Fibroblast of skin of left quadriceps (primary cell): ENCODE measurements at regions not wholly inside any gene's neighbourhood (a gene's known extent, or its start where the extent isn't known, plus 50 kb on each side); places are given as distances from the start of the nearest gene placed in this dataset.
A peak's percentile ranks its signal among the peaks of the same experiment; 100 is the strongest.
"Not testable (repeated sequence)": the region's sequence is repeated elsewhere in the genome, so short reads cannot be mapped to it uniquely, and the experiment has no call there.

ENCODE experiments used
- DNase-seq, 2 experiments: peaks; one replicate each; pipeline ENCODE4 v3.0.0-alpha.2; 2013; ENCODE audit warnings: low read depth in 2 of 2

DNA sequence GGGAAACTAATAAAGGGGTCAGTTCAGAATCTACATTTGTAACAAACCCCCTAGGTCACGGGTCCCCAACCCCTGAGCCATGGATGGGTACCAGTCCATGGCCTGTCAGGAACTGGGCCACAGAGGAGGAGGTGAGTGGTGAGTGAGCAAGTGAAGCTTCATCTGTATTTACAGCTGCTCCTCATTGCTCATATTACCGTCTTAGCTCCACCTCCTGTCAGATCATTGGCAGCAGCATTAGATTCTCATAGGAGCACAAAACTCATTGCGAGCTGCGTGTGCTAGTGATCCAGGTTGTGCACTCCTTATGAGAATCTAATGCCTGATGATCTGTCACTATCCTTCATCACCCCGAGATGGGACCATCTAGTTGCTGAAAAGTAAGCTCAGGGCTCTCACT is 88.4 kb upstream of the MPP7 start:
- no peak for DNase-seq

DNA sequence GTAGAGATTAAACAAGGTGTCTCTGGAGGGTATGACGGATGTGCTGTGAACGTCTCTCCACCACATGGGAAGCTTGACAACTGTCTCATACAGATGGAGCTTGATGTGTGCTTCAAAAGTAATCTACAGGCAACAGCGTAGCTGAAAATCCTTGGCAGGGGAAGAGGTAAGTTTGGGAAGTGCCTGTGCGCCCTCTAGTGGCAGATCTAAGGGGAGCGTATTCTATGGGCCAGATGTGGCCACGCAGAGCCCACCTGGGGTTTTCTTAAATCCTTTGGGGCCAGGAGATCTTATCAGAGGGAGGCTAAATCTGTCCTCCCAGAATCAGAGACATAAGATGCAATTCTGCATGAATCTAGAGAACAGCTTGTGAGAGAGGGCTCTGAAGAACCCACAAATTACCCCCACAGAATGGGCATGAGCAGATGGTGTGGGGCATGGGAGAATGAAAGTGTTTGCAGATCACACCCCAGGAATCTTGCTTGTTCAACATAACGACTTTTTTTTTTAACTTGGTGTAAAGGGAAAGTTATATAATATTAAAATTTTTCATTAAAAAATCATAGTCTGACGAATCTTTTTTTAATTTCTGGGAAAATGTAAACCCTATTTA is 91.2 kb upstream of the MPP7 start:
- peak; percentile 25 to 28 for DNase-seq

DNA sequence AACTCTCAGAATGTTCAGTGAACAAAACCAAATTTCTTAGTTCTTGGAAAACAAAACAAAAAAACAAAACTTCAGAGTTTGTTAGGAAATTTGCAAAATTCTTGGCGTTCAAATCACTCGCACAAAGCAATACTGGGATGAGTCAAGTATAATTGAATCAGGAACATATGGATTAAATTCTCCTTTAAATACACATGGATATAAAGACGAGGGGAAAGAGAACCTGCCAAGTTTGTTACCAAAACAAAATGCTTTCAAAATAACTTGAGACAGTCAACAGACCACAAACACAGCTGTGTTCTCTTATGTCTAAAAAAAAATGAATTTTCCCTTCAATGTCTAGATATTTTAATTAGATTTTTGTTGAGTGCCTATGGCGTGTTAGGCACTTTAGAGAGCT is 93.5 kb upstream of the MPP7 start:
- peak; percentile 38 to 44 for DNase-seq

DNA sequence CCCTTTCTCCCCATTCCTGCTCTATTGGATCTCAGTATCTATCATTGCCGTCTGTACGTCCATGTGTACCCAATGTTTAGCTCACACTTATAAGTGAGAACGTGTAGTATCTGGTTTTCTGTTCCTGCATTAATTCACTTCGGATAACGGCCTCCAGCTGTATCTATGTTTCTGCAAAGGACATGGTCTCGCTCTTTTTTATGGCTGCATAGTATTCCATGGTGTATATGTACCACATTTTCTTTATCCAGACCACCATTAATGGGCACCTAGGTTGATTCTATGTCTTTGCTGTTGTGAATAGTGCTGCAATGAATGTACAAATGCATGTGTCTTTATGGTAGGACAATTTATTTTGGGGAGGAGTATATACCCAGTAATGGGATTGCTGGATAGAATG is 94.4 kb upstream of the MPP7 start:
- no peak for DNase-seq

DNA sequence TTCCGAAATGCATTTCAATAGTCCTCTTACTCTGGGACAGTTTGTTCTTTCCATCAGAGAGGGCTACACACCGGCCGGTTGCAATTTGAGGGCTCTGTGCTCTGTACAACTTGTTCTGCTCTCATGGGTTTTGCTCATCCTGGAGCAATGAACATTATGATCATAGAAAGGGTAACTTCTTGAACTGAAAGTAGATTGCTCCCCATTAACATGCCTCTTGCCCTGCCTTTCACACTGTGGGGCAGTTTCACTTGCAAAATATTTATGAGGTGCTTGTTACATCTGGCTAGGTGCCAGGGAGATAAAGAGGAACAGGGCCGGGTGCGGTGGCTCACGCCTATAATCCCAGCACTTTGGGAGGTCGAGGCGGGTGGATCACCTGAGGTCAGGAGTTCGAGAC is 97.3 kb upstream of the MPP7 start:
- no peak for DNase-seq

DNA sequence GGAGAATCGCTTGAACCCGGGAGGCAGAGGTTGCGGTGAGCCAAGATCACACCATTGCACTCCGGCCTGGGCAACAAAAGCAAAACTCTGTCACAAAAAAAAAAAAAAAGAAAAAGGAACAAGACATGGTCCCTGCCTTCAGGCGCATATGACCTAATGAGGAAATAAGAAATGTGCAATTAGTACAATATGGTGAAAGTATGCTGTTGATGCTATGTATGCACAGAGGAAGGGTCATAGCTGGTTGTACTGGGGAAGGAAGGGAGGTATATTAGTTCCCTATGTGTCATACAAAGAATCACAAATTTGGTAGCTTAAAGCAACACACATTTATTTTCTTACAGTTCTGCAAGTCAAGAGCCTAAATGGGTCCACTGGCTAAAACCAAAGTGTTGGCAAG is 97.8 kb upstream of the MPP7 start:
- DNase-seq: no peak

DNA sequence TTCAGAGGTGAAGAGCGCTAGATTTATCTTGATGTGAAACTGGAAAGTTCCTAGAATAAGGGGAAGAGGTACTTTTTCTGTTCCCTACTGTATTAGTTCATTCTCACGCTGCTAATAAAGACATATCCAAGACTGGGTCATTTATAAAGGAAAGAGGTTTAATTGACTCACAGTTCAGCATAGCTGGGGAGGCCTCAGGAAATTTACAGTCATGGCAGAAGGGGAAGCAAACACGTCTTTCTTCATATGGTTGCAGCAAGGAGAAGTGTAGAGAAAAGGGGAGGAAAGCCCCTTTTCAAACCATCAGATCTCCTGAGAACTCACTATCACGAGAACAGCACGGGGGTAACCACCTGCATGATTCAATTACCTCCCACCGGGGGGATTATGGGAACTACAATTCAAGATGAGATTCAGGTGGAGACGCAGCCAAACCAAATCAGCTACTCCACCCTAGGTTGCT is 99.8 kb upstream of the MPP7 start:
- DNase-seq: not testable (repeated sequence)

DNA sequence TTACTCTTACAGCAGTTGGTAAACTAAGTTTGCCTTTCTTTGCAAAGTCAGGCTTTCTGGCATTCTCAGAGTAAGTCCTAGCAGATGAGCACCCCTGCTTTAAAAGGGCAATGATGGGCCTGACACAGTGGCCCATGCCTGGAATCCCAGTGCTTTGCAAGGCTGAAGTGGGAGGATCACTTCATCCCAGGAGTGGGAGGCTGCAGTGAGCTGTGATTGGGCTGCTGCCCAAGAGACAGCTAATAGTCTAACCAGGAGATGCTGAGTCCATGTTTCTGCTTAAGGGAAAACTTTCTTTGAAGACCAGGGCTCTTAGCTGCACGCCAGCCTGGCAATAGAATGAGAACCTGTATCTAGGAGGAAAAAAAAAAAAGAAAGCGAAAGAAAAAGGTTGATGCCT is 100.2 kb upstream of the MPP7 start:
- no peak for DNase-seq

DNA sequence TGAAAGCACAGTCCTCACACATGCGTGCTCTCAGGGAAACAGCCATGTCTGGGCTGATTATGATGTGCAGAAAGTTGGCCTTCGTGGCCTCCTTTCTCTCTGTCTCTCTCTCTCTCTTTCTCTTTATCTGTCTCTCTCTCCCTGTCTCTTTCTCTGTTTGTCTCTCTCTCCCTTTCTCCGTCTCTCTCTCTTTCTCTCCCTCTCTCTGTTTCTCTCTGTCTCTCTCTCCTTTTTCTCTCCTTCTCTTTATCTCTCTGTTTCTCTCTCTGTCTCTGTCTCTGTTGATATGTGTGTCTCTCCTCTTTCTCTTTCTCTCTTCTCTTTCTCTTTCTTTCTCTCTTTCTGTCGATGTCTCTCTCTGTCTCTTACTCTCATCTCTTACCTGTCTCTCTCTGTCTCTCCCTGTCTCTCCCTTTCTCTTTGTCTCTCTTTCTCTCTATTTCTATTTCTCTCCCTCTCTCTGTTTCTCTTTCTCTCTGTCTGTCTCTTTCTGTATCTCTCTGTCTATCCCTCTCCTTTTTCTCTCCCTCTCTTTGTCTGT is 105.4 kb upstream of the MPP7 start:
- no peak for DNase-seq

DNA sequence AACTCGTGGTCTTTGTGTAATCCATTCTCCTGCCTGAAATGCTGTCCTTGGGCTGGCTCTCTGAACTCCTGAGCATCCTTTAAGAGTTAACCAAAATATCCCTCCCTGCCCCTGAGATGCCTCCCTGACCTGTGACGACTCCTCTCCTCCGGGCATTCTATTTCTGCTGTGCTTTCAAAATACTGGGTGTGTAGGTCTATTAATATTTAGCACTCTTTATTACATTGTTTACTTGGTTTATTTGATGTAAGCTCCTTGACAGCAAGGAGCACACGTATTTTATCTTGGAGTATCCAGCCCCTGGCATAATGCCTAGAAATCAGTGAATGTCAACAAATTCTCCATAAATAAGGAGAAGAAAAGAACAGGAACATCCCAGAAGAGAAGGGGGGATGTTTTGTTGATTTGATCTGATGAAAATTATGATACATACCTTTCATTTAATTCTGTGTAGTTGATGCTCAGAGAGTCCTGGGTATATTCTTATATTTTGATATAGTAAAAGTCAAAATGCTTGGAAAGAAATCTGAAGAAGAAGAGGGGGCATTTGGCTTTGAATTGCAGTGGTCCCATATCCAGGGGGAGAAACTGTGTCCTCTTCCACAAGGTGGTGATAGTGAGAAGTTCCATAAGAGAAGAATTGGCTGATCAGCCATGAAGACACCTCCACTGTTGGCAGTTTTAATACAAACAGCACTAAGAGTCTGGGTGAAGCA is 107.7 kb upstream of the MPP7 start:
- DNase-seq: no peak

DNA sequence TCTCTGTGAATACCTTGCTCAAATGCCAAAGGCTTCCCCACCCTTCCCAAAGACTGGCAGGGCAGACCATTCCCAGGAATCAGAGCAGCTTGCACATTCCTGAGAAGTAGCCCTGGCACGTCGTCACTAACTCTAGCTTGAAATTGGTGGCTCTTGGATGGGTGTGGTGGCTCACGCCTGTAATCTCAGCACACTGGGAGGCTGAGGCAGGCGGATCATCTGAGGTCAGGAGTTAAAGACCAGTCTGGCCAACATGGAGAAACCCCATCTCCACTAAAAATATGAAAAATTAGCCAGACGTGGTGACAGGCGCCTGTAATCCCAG is 108.2 kb upstream of the MPP7 start:
- no peak for DNase-seq

DNA sequence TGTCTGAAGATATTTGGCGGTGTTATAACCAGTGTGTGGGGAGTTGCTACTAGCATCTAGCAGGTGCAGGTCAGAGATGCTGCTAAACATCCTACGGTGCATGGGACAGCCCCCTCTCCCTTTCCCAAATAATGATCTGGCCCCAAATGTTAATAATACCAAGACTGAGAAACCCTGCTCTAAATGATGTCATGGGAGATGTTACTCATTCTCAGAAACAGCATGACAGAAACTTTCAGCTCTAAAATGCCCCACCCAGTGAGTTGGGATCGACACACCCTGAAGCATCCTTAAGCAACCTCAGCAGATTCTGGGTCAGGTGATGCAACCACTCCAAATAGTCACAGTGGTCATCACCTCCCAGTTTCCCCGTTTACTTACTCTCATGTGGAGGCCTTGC is 108.8 kb upstream of the MPP7 start:
- no peak for DNase-seq

DNA sequence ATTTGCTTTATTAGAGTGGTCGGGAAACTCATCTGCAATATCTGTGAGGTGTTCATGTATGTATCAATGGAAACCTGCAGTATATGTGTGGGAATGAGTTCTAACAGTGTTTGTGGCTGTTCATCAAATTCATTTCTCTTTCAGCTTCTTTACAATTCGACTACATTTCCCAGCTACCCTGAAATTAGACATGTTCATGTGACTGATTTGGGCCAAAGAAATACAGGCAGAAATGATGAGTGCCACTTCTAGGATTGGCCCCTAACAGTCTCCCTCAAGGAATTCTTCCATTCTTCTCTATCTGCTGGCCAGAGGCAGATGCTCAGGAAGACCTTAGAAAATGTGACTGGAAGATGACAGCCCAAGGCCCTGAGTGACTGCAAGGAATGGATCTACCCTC is 114.8 kb upstream of the WAC start:
- DNase-seq: no peak

DNA sequence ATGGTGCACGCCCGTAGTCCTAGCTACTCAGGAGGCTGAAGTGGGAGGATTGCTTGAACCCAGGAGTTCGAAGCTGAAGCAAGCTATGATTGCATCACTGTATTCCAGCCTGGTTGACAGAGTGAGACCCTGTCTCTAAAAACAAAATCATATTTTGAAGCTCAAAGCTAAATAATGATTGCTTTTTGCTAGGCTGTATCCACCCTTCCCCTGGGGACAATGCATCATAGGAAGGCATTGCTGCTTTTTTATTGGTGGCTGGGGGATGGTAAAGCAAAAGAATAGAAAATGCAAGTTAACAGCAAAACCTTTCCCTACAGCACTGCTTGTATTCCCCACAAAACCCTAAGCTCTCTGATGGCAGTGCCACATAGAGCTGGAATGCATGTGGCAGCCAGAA is 107.5 kb upstream of the WAC start:
- DNase-seq: no peak

DNA sequence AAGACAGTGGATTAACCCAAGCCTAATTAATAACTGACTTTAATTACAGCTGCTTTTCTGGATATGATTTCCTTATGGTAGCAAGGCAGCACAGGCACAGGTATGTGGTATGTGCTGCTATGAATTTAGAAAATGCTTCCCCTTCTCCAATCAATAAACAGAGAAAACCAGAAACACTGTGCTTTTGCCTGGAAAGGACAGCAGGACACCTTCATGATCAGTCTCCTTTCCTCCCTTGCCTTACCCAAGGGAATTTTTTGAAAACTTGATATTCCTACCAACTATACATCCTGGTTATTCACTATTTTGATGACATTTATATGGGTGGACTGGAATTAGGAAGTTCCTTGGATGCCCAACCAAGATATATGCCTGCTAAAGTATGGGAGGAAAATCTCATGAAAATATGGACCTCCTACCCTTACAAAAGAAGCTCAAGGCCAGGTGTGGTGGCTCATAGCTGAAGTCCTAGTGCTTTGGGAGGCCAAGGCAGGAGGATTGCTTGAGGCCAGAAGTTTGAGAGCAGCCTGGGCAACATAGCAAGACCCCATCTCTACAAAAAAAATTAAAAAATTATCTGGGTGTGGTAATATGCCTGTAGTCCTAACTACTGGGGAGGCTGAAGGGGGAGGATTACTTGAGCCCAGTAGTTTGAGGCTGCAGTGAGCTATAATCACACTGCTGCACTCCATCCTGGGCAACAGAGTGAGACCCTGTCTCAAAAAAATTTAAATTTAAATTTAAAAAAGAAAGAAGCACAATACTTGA is 106.3 kb upstream of the WAC start:
- no peak for DNase-seq

DNA sequence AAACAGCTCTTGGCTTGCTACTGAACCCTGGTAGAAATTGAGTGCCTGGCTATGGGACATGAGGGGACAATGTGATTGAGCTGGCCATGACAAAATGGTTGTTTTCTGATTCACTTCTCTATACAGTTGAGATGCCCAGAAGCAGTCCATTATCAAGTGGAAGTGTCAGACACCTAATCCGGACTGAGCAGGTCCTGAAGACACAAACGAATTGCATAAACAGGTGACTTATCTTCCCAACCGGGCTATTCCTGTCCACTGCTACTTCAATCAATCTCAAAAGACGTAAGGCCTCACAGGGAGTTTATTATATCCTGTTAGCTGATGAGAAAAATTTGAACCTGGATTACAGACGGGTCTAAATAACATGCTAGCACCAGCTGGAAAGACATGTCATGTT is 105.5 kb upstream of the WAC start:
- no peak for DNase-seq

DNA sequence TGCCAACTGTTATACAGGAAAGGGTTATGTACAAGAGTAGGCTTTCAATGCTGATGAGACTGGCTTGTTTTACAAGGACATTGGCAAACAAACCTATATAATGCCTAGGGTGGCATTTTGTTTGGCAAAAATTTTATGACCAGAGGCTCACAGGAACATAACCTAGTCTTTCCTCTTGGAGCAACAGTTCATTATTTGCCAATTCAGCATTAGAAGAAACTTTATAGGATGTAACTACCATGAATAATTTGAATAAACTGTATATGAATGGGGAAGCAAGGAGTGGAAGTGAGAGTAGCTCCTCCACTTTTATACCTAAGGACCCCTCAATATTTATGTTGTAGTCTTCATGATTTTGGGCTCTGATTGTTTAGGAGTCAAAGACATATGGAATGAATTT is 103.9 kb upstream of the WAC start:
- no peak for DNase-seq

DNA sequence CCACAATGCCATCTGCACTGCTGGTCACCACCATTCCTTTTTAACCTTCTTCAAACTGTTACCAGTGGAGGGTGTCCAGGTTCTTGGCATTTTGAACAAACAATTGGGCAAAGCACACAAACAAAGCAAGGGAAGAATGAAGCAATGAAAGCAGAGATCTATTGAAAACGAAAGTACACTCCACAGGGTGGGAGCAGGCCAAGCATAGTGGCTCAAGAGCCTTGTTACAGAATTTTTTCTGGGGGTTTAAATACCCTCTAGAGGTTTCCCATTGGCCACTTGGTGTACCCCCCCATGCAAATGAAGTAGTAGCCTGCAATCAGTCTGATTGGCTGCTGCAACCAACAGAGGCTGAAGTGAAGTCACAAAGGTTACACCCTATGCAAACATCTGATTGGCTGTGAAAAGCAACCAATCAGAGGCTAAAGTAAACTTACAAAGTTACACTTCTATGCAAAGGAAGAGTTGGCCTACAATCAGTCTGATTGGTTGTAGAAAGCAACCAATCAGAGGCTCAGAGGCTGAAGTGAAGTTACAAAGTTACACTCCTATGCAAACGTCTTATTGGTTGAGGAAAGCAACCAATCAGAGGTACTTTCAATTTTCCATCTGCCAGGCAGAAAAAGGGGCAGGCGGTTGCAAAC is 103.2 kb upstream of the WAC start:
- DNase-seq: no peak

DNA sequence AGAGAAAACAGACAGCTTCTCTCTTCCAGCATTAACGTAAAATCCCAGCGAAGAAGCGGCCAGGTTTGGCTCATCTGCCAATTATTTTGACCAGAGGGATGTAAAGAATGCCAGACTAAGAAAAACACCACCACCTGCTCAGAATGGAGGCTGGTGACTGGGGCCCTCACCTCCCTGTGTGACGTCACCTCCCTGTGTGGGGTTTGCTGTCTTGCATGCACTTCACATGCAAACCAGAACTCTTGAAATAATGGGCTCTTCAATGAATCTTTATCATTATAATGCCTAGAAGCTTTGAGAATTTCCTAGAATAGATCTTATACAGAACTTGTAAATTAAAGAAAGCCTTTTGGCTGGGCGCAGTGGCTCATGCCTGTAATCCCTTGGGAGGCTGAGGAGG is 101.8 kb upstream of the WAC start:
- no peak for DNase-seq

DNA sequence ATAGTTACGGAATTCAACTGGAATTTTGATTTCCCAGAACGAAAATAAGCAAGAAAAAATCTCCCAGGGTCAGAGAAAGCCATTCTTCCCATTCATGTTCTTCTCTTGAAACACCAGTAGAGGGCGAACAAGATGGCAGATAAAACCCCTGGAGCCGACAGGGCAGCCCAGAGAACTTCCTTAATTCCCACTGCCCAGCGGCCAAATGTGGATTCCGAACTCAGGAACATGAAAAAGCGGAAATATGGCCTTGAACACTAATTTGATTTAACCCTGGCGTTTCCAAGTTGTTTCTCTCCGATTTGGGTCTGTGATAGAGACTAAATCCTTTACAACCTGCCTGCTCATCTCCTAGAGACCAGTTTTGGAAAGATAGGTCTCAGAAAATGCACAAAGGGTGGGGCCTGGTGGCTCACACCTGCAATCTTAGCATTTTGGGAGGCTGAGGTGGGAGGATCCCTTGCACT is 100.7 kb upstream of the WAC start:
- DNase-seq: peak; percentile 35 to 45

DNA sequence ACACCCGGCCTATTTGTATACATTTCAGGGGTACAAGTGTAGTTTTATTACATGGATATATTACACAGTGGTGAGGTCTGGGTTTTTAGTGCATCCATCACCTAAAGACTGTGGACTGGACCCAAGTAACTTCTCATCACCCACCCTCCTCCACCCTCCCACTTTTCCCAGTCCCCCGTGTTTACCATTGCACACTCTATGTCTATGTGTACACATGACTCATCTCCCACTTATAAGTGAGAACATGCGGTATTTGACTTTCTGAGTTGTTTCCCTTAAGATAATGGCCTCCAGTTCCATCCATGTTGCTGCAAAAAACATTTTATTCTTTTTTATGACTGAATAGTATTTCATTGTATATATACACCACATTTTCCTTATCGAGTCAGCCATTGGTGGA is 98.9 kb upstream of the WAC start:
- DNase-seq: no peak

DNA sequence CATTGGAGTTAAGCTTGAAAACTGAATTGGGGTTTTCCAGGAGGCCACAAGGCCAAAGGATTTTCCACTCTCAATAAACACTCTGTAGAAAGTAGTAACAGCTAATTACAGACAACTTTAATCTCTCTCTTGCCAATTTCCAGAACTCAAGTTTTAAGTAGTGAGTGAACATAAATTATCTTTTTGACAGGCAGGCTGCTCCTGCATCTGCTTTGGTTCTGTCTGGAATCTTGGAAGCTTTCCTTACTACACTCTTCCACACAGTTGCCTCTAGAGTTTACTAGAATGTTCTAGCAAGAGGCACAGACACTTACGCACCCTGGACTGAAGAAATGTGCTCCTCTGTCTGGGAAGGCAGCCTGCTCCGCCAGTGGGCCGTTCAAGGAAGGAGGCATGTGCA is 90.5 kb upstream of the WAC start:
- no peak for DNase-seq
